Nephron progenitor cell (in vitro differentiated cells): ENCODE measurements at regions not wholly inside any gene's neighbourhood (a gene's known extent, or its start where the extent isn't known, plus 50 kb on each side); places are given as distances from the start of the nearest gene placed in this dataset.

Experiments
- DNase-seq: peaks from one replicate; pipeline ENCODE4 v3.0.0; 2021
- H3K27ac Mint-ChIP-seq: 2 replicates; pipeline ENCODE4 v1.8.0; 2021; ENCODE audit warnings: mild to moderate bottlenecking, moderate library complexity, mixed read lengths
- H3K27me3 Mint-ChIP-seq: 2 replicates; pipeline ENCODE4 v1.8.0; 2021; ENCODE audit warnings: mild to moderate bottlenecking, low read depth, mixed read lengths; ENCODE audit not compliant: poor library complexity
- H3K36me3 Mint-ChIP-seq: 2 replicates; pipeline ENCODE4 v1.8.0; 2021; ENCODE audit warnings: low read depth, mixed read lengths
- H3K4me1 Mint-ChIP-seq: 2 replicates; pipeline ENCODE4 v1.8.0; 2021; ENCODE audit warnings: mixed read lengths
- H3K4me3 Mint-ChIP-seq: 2 replicates; pipeline ENCODE4 v1.8.0; 2021; ENCODE audit warnings: mild to moderate bottlenecking, moderate library complexity, mixed read lengths
- H3K9me3 Mint-ChIP-seq: 2 replicates; pipeline ENCODE4 v1.8.0; 2021; ENCODE audit warnings: mild to moderate bottlenecking, moderate library complexity, mixed read lengths
- TF ChIP-seq, protein P1 (sequence below): fragments of 200-600 bp; sonication (generic); IDR thresholded peaks from 2 replicates; pipeline ENCODE4 v1.5.0; 2021; ENCODE audit warnings: antibody characterized with exemption

DNA sequence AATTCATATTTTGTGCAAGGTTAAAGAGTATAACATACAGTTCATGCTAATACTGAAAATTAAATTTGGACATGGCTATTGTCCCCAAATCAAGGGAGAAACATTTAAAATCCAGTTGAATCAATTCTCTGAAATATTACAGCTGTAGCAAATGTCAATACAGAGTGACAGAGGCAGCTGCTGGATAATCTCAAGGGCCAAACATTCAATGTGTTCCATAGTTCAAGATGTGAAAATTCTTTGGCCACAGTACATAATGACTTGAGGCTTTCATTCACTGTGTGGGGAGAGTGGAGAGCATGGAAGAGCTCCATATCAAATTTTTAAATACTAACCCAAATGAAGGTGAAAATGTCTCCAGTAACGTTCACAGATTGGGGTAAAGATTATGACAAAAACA is 1192.8 kb upstream of the CADM2 start:
- TF ChIP-seq, protein P1, sequence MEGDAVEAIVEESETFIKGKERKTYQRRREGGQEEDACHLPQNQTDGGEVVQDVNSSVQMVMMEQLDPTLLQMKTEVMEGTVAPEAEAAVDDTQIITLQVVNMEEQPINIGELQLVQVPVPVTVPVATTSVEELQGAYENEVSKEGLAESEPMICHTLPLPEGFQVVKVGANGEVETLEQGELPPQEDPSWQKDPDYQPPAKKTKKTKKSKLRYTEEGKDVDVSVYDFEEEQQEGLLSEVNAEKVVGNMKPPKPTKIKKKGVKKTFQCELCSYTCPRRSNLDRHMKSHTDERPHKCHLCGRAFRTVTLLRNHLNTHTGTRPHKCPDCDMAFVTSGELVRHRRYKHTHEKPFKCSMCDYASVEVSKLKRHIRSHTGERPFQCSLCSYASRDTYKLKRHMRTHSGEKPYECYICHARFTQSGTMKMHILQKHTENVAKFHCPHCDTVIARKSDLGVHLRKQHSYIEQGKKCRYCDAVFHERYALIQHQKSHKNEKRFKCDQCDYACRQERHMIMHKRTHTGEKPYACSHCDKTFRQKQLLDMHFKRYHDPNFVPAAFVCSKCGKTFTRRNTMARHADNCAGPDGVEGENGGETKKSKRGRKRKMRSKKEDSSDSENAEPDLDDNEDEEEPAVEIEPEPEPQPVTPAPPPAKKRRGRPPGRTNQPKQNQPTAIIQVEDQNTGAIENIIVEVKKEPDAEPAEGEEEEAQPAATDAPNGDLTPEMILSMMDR = no peak
- Mint-ChIP-seq H3K4me3 (no peak overlapping the region), H3K27ac (no peak overlapping the region), H3K36me3 (no peaks in the 10 kb centered on the region), H3K9me3 (no peaks in the 10 kb centered on the region), H3K27me3 (no peaks in the 10 kb centered on the region), H3K4me1 (no peaks in the 10 kb centered on the region)
- DNase-seq = no peak

GRCh38 chr3:83769791-83770663 is 1188.8 kb upstream of the CADM2 start:
- Mint-ChIP-seq H3K36me3 (no peaks in the 10 kb centered on the region), H3K27me3 (no peaks in the 10 kb centered on the region), H3K9me3 (peaks cover 3% of the 10 kb centered on the region), H3K27ac (no peak overlapping the region), H3K4me3 (no peak overlapping the region), H3K4me1 (no peaks in the 10 kb centered on the region)
- no peak for DNase-seq
- TF ChIP-seq, protein P1 = no peak

DNA sequence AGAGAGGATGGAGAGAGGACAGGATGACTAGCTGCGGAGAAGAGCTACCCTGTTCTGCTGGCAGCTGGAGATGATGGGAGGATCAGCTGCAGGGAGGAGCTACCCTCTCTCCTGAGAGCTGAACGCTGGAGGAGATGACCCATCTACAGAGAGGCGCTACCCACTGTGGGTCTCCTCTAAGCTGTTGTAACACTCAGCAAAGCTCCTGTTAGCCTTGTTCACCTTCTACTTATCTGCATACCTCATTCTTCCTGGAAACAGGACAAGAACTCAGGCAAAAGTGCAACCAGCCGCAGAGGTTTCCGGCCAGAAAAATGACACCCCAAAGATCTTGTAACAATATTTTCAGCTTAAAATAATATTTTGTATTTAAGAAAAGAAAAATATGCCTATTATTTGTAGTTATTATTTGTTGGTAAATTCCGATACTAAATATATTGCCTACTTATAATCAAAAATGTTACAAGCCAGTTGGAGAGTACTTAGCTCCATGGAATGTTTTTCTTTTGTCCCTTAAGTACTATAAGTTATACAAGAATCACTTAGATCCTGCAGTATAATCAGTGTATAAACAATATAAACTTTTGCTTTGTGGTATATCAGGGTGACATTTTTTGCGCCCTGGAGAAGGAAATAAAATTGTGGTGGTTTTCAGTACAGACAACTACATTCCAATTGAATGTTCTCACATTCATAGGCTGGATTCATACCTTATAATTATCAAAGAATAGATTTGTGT is 1188.0 kb upstream of the CADM2 start:
- Mint-ChIP-seq H3K27me3 (no peaks in the 10 kb centered on the region), H3K36me3 (no peaks in the 10 kb centered on the region), H3K4me1 (no peaks in the 10 kb centered on the region), H3K9me3 (peaks cover 3% of the 10 kb centered on the region), H3K27ac (no peak overlapping the region), H3K4me3 (no peak overlapping the region)
- TF ChIP-seq, protein P1 = no peak
- no peak for DNase-seq

- Mint-ChIP-seq H3K4me3 (no peak overlapping the region), H3K9me3 (no peaks in the 10 kb centered on the region), H3K27me3 (no peaks in the 10 kb centered on the region), H3K27ac (no peak overlapping the region), H3K36me3 (no peaks in the 10 kb centered on the region), H3K4me1 (no peaks in the 10 kb centered on the region)
- DNase-seq = no peak
- TF ChIP-seq, protein P1 = no peak
Measured at GRCh38 chr3:83802801-83803200, 1156.0 kb upstream of the CADM2 start.

GRCh38 chr3:83807511-83807910 is 1151.3 kb upstream of the CADM2 start:
- Mint-ChIP-seq H3K4me3 (no peak overlapping the region), H3K9me3 (peaks cover 12% of the 10 kb centered on the region), H3K27me3 (no peaks in the 10 kb centered on the region), H3K36me3 (no peaks in the 10 kb centered on the region), H3K27ac (no peak overlapping the region), H3K4me1 (no peaks in the 10 kb centered on the region)
- no peak for DNase-seq
- TF ChIP-seq, protein P1 = no peak
